ENCODE measurements at regions not wholly inside any gene's neighbourhood (a gene's known extent, or its start where the extent isn't known, plus 50 kb on each side); places are given as distances from the start of the nearest gene placed in this dataset.
A peak's percentile ranks its signal among the peaks of the same experiment; 100 is the strongest.

- no peak for DNase-seq
Observed at GRCh38 chr6:90905351-90905750, 318.5 kb upstream of the MAP3K7 start.

GRCh38 chr6:90900034-90900433 is 313.2 kb upstream of the MAP3K7 start:
- DNase-seq, result no peak

GRCh38 chr6:90898763-90899162 is 311.9 kb upstream of the MAP3K7 start:
- no peak for DNase-seq

GRCh38 chr6:90896075-90896547 is 309.2 kb upstream of the MAP3K7 start:
- DNase-seq, result no peak

- no peak for DNase-seq
Observed at GRCh38 chr6:90895299-90896074, 308.6 kb upstream of the MAP3K7 start.

- no peak for DNase-seq
Observed at GRCh38 chr6:90894285-90895130, 307.6 kb upstream of the MAP3K7 start.

- DNase-seq, result no peak
Observed at GRCh38 chr6:90893400-90893799, 306.5 kb upstream of the MAP3K7 start.

GRCh38 chr6:90892271-90892670 is 305.4 kb upstream of the MAP3K7 start:
- no peak for DNase-seq

- DNase-seq, result peak in 7 of 58 donors; percentile 3 to 26 (median 11)
Observed at GRCh38 chr6:90891355-90891754, 304.5 kb upstream of the MAP3K7 start.

GRCh38 chr6:90890683-90891330 is 303.9 kb upstream of the MAP3K7 start:
- peak in 1 of 58 donors; percentile 30 for DNase-seq

- DNase-seq, result no peak
Observed at GRCh38 chr6:90887764-90888163, 300.9 kb upstream of the MAP3K7 start.

GRCh38 chr6:90885611-90886056 is 298.8 kb upstream of the MAP3K7 start:
- peak in 29 of 58 donors; percentile 10 to 74 (median 29) for DNase-seq

- DNase-seq, result peak in 3 of 58 donors; percentile 4 to 71 (median 20)
Observed at GRCh38 chr6:90885137-90885536, 298.3 kb upstream of the MAP3K7 start.

- DNase-seq, result no peak
Observed at GRCh38 chr6:90877616-90878015, 290.7 kb upstream of the MAP3K7 start.

GRCh38 chr6:90874931-90875330 is 288.1 kb upstream of the MAP3K7 start:
- DNase-seq, result no peak

GRCh38 chr6:90872981-90873380 is 286.1 kb upstream of the MAP3K7 start:
- peak in 3 of 58 donors; percentile 3 to 31 (median 21) for DNase-seq

- DNase-seq, result no peak
Observed at GRCh38 chr6:90870561-90870960, 283.7 kb upstream of the MAP3K7 start.

GRCh38 chr6:90868656-90869055 is 281.8 kb upstream of the MAP3K7 start:
- DNase-seq, result no peak

GRCh38 chr6:90868256-90868655 is 281.4 kb upstream of the MAP3K7 start:
- DNase-seq, result no peak

- DNase-seq, result no peak
Observed at GRCh38 chr6:90865513-90865912, 278.6 kb upstream of the MAP3K7 start.

- DNase-seq, result no peak
Observed at GRCh38 chr6:90863043-90863442, 276.2 kb upstream of the MAP3K7 start.

Measured in anterior cingulate cortex (tissue), 58 donors.